Endothelial cell of umbilical vein (primary cell): ENCODE measurements at regions not wholly inside any gene's neighbourhood (a gene's known extent, or its start where the extent isn't known, plus 50 kb on each side); places are given as distances from the start of the nearest gene placed in this dataset.

Experiments
- BruUV-seq: library from RNA; stranded (reverse); fragments of 400-500 nt; replicated peaks from 2 replicates; lab custom pipeline; 2021; lab: Mats Ljungman, UMichigan
- CTCF ChIA-PET: fragments of 300-600, 350-600 bp; sonication (Branson Sonifier 250); formaldehyde crosslinking; loops from one replicate; lab custom pipeline; 2021; ENCODE audit warnings: antibody characterized with exemption, inconsistent platforms; lab: Charles Lee
- POLR2A ChIA-PET: fragments of 300-600, 350-600 bp; sonication (Branson Sonifier 250); formaldehyde crosslinking; loops from one replicate; lab custom pipeline; 2021; ENCODE audit warnings: antibody characterized with exemption, inconsistent platforms; lab: Charles Lee
- DNase-seq: peaks from one replicate; pipeline ENCODE4 v3.0.0-alpha.2; 2011; ENCODE audit warnings: low read depth, low spot score
- FAIRE-seq: peaks from 2 replicates; lab custom pipeline; 2011; peaks lifted over from hg19 to GRCh38; lab: Jason Lieb, UNC
- H2AFZ ChIP-seq: 2 replicates; pipeline ENCODE4 v1.6.0; 2012; ENCODE audit warnings: low read depth, low read length, control low read depth, inconsistent platforms
- H3K27ac ChIP-seq: 2 replicates; pipeline ENCODE4 v1.5.1; 2011; ENCODE audit warnings: low read depth, mild to moderate bottlenecking, control low read depth, low read length, moderate library complexity; ENCODE audit not compliant: insufficient read depth
- H3K27me3 ChIP-seq, 2 experiments: 2 replicates each; pipeline versions ENCODE4 v1.6.0 to v1.6.1; 2011; ENCODE audit warnings: low read length in 2 of 2, mixed read lengths in 1 of 2; ENCODE audit not compliant: control insufficient read depth in 2 of 2, insufficient read depth in 2 of 2
- H3K36me3 ChIP-seq, 2 experiments: 2 replicates in 1 of 2; 3 replicates in 1 of 2; pipeline ENCODE4 v1.5.1; 2011; ENCODE audit warnings: low read length in 2 of 2, mild to moderate bottlenecking in 1 of 2, moderate library complexity in 1 of 2; ENCODE audit not compliant: control insufficient read depth in 2 of 2, insufficient read depth in 2 of 2; ENCODE audit errors: extremely low read depth in 1 of 2
- H3K4me1 ChIP-seq: 3 replicates; pipeline ENCODE4 v1.5.1; 2011; ENCODE audit warnings: mild to moderate bottlenecking, low read length; ENCODE audit not compliant: control insufficient read depth, insufficient read depth; ENCODE audit errors: extremely low read depth
- H3K4me2 ChIP-seq: 2 replicates; pipeline ENCODE4 v1.6.1; 2011; ENCODE audit warnings: low read length, control low read depth, mixed read lengths; ENCODE audit not compliant: insufficient read depth
- H3K4me3 ChIP-seq, 3 experiments: fragments of 200-600 bp in 1 of 3; sonication (generic), shearing (Covaris generic) in 1 of 3; replicated peaks in 1 of 3; 2 replicates each; pipeline ENCODE4 v1.5.1; 2011 to 2016; ENCODE audit warnings: control low read depth in 3 of 3, low read length in 3 of 3, mild to moderate bottlenecking in 2 of 3, inconsistent platforms in 1 of 3, low read depth in 1 of 3, moderate library complexity in 1 of 3; ENCODE audit not compliant: insufficient read depth in 1 of 3
- H3K79me2 ChIP-seq: 2 replicates; pipeline ENCODE4 v1.6.0; 2012; ENCODE audit warnings: low read length, inconsistent platforms; ENCODE audit not compliant: control insufficient read depth, insufficient read depth
- H3K9ac ChIP-seq: replicated peaks from 2 replicates; pipeline ENCODE3; 2011; ENCODE audit warnings: low read length, control low read depth; ENCODE audit not compliant: insufficient read depth; ENCODE audit errors: extremely low read depth
- H3K9me1 ChIP-seq: replicated peaks from 3 replicates; pipeline ENCODE4 v1.6.0; 2011; ENCODE audit warnings: mild to moderate bottlenecking, low read length; ENCODE audit not compliant: control insufficient read depth, insufficient read depth; ENCODE audit errors: extremely low read depth
- H3K9me3 ChIP-seq: replicated peaks from 2 replicates; pipeline ENCODE4 v1.5.1; 2012; ENCODE audit warnings: low read length, inconsistent platforms; ENCODE audit not compliant: control insufficient read depth, insufficient read depth
- H4K20me1 ChIP-seq: replicated peaks from 2 replicates; pipeline ENCODE3; 2011; ENCODE audit warnings: mild to moderate bottlenecking, low read length; ENCODE audit not compliant: control insufficient read depth, insufficient read depth; ENCODE audit errors: extremely low read depth
- EZH2 ChIP-seq: IDR thresholded peaks from 2 replicates; pipeline ENCODE4 v1.6.1; 2012; ENCODE audit warnings: borderline replicate concordance, low read depth, mild to moderate bottlenecking, moderate library complexity, low read length, inconsistent platforms; ENCODE audit not compliant: severe bottlenecking
- FOS ChIP-seq: IDR thresholded peaks from 2 replicates; pipeline ENCODE4 v1.6.1; 2011; ENCODE audit warnings: mild to moderate bottlenecking, low read length, moderate library complexity, borderline replicate concordance; ENCODE audit not compliant: insufficient read depth
- JUN ChIP-seq: IDR thresholded peaks from 2 replicates; pipeline ENCODE4 v1.6.1; 2011; ENCODE audit warnings: borderline replicate concordance, low read depth; ENCODE audit not compliant: insufficient read length, insufficient read depth
- MYC ChIP-seq: IDR thresholded peaks from one replicate; pipeline ENCODE4 v1.6.1; 2011; ENCODE audit warnings: mild to moderate bottlenecking, low read depth, low read length
- POLR2A ChIP-seq: IDR thresholded peaks from 2 replicates; pipeline ENCODE4 v1.6.1; 2012; ENCODE audit warnings: low read depth, mild to moderate bottlenecking, control low read depth, low read length
- POLR2AphosphoS5 ChIP-seq: IDR thresholded peaks from 2 replicates; pipeline ENCODE4 v1.6.1; 2012; ENCODE audit warnings: low read depth, mild to moderate bottlenecking, control low read depth, low read length, moderate library complexity; ENCODE audit not compliant: insufficient read depth
- dilution Hi-C: fragments of 300-500 bp; cut with MboI; formaldehyde crosslinking; loops from one replicate; pipeline ENCODE4 v1.15.0; 2019; ENCODE audit warnings: low sequenced_read_pairs; ENCODE audit not compliant: extremely low pct_ligation_motif_present
- intact Hi-C: fragments of 100-400 bp; cut with micrococcal nuclease; formaldehyde crosslinking; loops from one replicate; pipeline ENCODE4 v1.10.0; 2022
- TF ChIP-seq, protein P1 (sequence below): IDR thresholded peaks from 2 replicates; pipeline ENCODE4 v1.6.1; 2011; ENCODE audit not compliant: insufficient read depth, insufficient read length
- TF ChIP-seq, protein P2 (sequence below), 2 donors: IDR thresholded peaks; 1 replicate in 1 of 2; 2 replicates in 1 of 2; pipeline ENCODE4 v1.5.1; 2011; ENCODE audit warnings: low read length in 2 of 2, mild to moderate bottlenecking in 2 of 2, moderate library complexity in 2 of 2, control low read depth in 1 of 2, inconsistent platforms in 1 of 2, low read depth in 1 of 2; ENCODE audit not compliant: insufficient read depth in 1 of 2; ENCODE audit errors: extremely low read depth in 1 of 2

DNA sequence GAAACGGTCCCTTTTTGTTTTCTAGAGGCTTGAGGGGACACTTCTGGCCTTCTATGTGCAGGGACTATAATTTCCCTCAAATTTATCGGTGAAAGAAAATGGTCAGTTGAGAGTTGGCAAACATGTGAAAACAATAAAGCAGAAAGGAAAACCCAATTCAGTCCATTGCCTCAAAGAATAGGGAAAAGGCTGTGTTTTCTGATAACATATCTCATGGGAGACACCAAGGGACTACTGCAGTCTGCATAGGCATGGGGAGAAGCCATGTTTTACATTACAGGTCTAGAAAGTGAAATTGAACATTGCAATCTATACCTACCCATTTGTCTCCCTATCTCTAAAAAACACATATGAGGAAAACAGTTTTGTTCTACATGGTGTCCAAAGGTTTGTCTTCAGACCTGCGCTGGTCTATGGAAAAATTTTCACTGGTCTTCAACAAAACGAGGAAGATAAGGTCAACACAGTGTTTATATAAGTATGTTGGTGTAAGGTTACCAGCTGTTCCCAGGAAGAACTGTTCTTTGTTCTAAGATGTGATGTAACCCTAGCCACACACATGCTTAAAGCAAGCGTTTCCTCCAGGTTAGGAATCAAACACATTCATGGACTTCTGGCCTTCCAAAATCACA, 179.7 kb downstream of the MREG start:
- H3K9me1 ChIP-seq = no peaks in the 10 kb centered on the region
- H3K36me3 ChIP-seq = peaks cover 2 to 5% of the 10 kb centered on the region in 2 experiments
- TSS peak; percentile 44 for BruUV-seq
- peak overlapping the region; percentile 45 for H3K9ac ChIP-seq
- FAIRE-seq (peak; percentile 93), DNase-seq (peak; percentile 94)
- H2AFZ ChIP-seq = no peak overlapping the region
- dilution Hi-C loops = no loop called here
- ChIA-PET CTCF (interaction anchor here (0.7 to 2.0 kb wide), 8 partner anchors 12 to 226 kb away, joined by 3 to 6 read pairs (median 3); no protein-coding TSS in a partner anchor), POLR2A (interaction anchor here (0.6 to 1.7 kb wide), 4 partner anchors 8 to 124 kb away, joined by 3 to 5 read pairs (median 4); no protein-coding TSS in a partner anchor)
- no peaks in the 10 kb centered on the region for H3K9me3 ChIP-seq
- no peaks in the 10 kb centered on the region for H3K27me3 ChIP-seq
- peaks cover 66% of the 10 kb centered on the region for H3K79me2 ChIP-seq
- TF ChIP-seq MYC = no peak
- TF ChIP-seq, protein P1, sequence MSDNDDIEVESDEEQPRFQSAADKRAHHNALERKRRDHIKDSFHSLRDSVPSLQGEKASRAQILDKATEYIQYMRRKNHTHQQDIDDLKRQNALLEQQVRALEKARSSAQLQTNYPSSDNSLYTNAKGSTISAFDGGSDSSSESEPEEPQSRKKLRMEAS = no peak
- TF ChIP-seq, protein P2, sequence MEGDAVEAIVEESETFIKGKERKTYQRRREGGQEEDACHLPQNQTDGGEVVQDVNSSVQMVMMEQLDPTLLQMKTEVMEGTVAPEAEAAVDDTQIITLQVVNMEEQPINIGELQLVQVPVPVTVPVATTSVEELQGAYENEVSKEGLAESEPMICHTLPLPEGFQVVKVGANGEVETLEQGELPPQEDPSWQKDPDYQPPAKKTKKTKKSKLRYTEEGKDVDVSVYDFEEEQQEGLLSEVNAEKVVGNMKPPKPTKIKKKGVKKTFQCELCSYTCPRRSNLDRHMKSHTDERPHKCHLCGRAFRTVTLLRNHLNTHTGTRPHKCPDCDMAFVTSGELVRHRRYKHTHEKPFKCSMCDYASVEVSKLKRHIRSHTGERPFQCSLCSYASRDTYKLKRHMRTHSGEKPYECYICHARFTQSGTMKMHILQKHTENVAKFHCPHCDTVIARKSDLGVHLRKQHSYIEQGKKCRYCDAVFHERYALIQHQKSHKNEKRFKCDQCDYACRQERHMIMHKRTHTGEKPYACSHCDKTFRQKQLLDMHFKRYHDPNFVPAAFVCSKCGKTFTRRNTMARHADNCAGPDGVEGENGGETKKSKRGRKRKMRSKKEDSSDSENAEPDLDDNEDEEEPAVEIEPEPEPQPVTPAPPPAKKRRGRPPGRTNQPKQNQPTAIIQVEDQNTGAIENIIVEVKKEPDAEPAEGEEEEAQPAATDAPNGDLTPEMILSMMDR (IDR thresholded peaks at IDR 0.05; ENCODE audit: extremely low read depth in 1 of 2, insufficient read depth in 1 of 2, low read depth in 1 of 2, low read length in 2 of 2) = no peak
- no peak for TF ChIP-seq EZH2
- TF ChIP-seq JUN = peak; percentile 62
- TF ChIP-seq POLR2AphosphoS5 = no peak
- TF ChIP-seq FOS = no peak
- TF ChIP-seq POLR2A = no peak
- intact Hi-C loops = loop anchor here (1.0 to 5.0 kb wide), 4 partner anchors 8 to 115 kb away; no protein-coding TSS in a partner anchor
- H4K20me1 ChIP-seq = no peaks in the 10 kb centered on the region
- H3K27ac ChIP-seq = peak overlapping the region; percentile 92
- peak overlapping the region in 1 of 3 experiments; percentile 19 for H3K4me3 ChIP-seq
- H3K4me1 ChIP-seq = peaks cover 68% of the 10 kb centered on the region
- peak overlapping the region; percentile 89 for H3K4me2 ChIP-seq
